ENCODE measurements at regions not wholly inside any gene's neighbourhood (a gene's known extent, or its start where the extent isn't known, plus 50 kb on each side); places are given as distances from the start of the nearest gene placed in this dataset.

DNA sequence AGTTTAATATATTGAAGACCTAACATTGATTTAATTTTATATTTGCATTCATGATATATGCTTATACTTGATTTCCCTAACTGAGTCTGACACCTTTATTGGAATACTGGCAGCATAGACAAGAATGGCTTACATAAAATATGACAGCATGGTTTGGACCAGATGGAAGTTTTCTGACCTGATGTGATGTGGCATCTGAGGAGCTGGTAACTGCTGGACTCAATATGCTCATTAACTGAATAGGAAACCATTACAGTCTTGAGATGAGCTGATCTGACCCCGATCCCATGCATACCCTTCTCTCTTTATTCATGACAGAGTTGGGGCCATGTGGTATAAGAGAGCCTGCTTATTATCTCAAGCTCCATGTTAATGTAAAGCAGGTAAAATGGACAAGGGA lies 604.8 kb upstream of the SEL1L start:
- Histone ChIP-seq H3K4me3 (no peak overlapping the region), H3K4me2 (no peak overlapping the region), H3K79me2 (no peaks in the 10 kb centered on the region), H3K36me3 (replicated peaks; ENCODE audit: insufficient read depth, low read depth) (no peaks in the 10 kb centered on the region), H3K27me3 (no peaks in the 10 kb centered on the region), H3K4me1 (ENCODE audit: insufficient read depth) (no peaks in the 10 kb centered on the region), H3K9me3 (ENCODE audit: low read depth) (no peaks in the 10 kb centered on the region), H4K20me1 (ENCODE audit: insufficient read depth, poor library complexity, severe bottlenecking) (no peaks in the 10 kb centered on the region), H3K27ac (no peak overlapping the region), H3K9me2 (replicated peaks; ENCODE audit: insufficient read depth) (no peaks in the 10 kb centered on the region), H2AFZ (no peak overlapping the region)
- no peak for DNase-seq (ENCODE audit: low spot score)
- 72% methylated on average over 1 of the region's 1 CpG for WGBS (ENCODE audit: low lambda C conversion rate, missing lambda C conversion rate)
- TF ChIP-seq EZH2 (IDR thresholded peaks at IDR 0.05; ENCODE audit: borderline replicate concordance) = no peak
- TF ChIP-seq, protein P1, sequence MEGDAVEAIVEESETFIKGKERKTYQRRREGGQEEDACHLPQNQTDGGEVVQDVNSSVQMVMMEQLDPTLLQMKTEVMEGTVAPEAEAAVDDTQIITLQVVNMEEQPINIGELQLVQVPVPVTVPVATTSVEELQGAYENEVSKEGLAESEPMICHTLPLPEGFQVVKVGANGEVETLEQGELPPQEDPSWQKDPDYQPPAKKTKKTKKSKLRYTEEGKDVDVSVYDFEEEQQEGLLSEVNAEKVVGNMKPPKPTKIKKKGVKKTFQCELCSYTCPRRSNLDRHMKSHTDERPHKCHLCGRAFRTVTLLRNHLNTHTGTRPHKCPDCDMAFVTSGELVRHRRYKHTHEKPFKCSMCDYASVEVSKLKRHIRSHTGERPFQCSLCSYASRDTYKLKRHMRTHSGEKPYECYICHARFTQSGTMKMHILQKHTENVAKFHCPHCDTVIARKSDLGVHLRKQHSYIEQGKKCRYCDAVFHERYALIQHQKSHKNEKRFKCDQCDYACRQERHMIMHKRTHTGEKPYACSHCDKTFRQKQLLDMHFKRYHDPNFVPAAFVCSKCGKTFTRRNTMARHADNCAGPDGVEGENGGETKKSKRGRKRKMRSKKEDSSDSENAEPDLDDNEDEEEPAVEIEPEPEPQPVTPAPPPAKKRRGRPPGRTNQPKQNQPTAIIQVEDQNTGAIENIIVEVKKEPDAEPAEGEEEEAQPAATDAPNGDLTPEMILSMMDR (IDR thresholded peaks at IDR 0.05; ENCODE audit: poor library complexity) = no peak
- TF ChIP-seq EZH2phosphoT487 (IDR thresholded peaks at IDR 0.05; ENCODE audit: low read depth, severe bottlenecking, unreplicated experiment) = no peak

DNA sequence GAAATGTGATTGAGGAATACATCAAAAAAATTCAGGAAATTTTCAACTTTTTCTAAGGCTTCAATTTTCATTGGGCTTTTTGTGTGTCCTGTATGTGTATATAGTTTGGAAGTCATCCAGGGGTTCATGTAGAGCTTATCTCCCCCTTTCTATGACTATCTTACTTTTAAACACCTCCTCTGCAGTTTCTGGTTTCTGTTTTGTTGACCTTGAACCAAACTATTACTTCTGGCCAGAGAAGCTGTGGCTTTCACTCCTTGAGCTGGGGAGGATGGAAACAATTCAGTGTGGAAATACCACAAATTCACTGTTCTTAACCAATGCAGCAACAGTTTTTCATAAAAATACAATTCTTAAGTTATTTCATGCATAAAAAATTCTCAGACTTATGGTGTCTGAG lies 613.2 kb upstream of the SEL1L start:
- Histone ChIP-seq H2AFZ (no peak overlapping the region), H3K27ac (no peak overlapping the region), H3K4me3 (no peak overlapping the region), H3K4me2 (no peak overlapping the region), H3K27me3 (no peaks in the 10 kb centered on the region), H3K9me2 (replicated peaks; ENCODE audit: insufficient read depth) (no peaks in the 10 kb centered on the region), H3K9me3 (ENCODE audit: low read depth) (no peaks in the 10 kb centered on the region), H3K36me3 (replicated peaks; ENCODE audit: insufficient read depth, low read depth) (no peaks in the 10 kb centered on the region), H3K79me2 (no peaks in the 10 kb centered on the region), H4K20me1 (ENCODE audit: insufficient read depth, poor library complexity, severe bottlenecking) (no peaks in the 10 kb centered on the region), H3K4me1 (ENCODE audit: insufficient read depth) (no peaks in the 10 kb centered on the region)
- DNase-seq (ENCODE audit: low spot score) = no peak
- TF ChIP-seq, protein P1 (IDR thresholded peaks at IDR 0.05; ENCODE audit: poor library complexity) = no peak
- TF ChIP-seq EZH2phosphoT487 (IDR thresholded peaks at IDR 0.05; ENCODE audit: low read depth, severe bottlenecking, unreplicated experiment) = no peak
- TF ChIP-seq EZH2 (IDR thresholded peaks at IDR 0.05; ENCODE audit: borderline replicate concordance) = no peak

DNA sequence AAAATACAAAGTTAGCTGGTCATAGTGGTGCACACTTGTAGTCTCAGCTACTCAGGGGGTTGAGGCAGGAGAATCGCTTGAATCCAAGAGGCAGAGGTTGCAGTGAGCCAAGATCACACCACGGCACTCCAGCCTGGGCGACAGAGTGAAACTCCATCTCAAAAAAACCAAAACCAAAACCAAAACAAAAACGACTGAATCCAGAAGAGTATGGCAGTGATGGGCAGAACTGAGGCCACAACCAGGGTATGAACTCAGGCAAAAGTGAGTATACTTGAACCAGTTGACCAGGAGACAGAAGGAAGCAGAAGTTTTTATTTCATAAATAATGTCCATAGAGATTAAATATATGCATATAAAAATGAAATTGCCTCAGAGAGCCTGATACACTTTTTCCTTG lies 620.0 kb upstream of the SEL1L start:
- no peaks in the 10 kb centered on the region for H3K9me2 ChIP-seq (replicated peaks; ENCODE audit: insufficient read depth)
- TF ChIP-seq EZH2 (IDR thresholded peaks at IDR 0.05; ENCODE audit: borderline replicate concordance) (no peak), EZH2phosphoT487 (IDR thresholded peaks at IDR 0.05; ENCODE audit: low read depth, severe bottlenecking, unreplicated experiment) (no peak)
- TF ChIP-seq, protein P1 (IDR thresholded peaks at IDR 0.05; ENCODE audit: poor library complexity) = no peak
- H3K79me2 ChIP-seq = no peaks in the 10 kb centered on the region
- no peak overlapping the region for H2AFZ ChIP-seq
- H3K27ac ChIP-seq = no peak overlapping the region
- H3K27me3 ChIP-seq = no peaks in the 10 kb centered on the region
- H3K36me3 ChIP-seq (replicated peaks; ENCODE audit: insufficient read depth, low read depth) = no peaks in the 10 kb centered on the region
- H3K4me2 ChIP-seq = no peak overlapping the region
- no peak overlapping the region for H3K4me3 ChIP-seq
- 94% methylated on average over 4 of the region's 4 CpGs for WGBS (ENCODE audit: low lambda C conversion rate, missing lambda C conversion rate)
- DNase-seq (ENCODE audit: low spot score) = no peak
- H3K9me3 ChIP-seq (ENCODE audit: low read depth) = no peaks in the 10 kb centered on the region
- no peaks in the 10 kb centered on the region for H3K4me1 ChIP-seq (ENCODE audit: insufficient read depth)
- no peaks in the 10 kb centered on the region for H4K20me1 ChIP-seq (ENCODE audit: insufficient read depth, poor library complexity, severe bottlenecking)

DNA sequence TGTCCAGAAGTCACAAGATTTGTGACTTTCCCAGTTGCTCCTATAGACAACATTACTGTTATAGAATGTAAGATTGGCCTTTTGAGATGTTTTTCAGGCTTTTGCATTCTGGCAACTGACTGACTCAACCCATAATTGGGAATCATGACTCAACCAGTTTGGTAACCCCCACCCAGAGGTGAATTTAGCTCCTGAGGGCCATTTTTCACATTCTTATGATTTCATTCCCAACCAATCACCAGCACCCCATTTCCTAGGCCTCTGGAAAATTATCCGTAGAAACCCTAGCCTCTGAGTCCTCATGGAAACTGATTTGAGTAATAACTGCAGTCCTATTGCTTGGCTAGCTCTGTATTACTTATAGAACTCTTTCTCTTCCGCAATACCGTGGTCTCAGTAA lies 626.0 kb upstream of the SEL1L start:
- no peak overlapping the region for H2AFZ ChIP-seq
- H4K20me1 ChIP-seq (ENCODE audit: insufficient read depth, poor library complexity, severe bottlenecking) = no peaks in the 10 kb centered on the region
- no peak for DNase-seq (ENCODE audit: low spot score)
- no peak overlapping the region for H3K4me3 ChIP-seq
- no peaks in the 10 kb centered on the region for H3K9me2 ChIP-seq (replicated peaks; ENCODE audit: insufficient read depth)
- no peaks in the 10 kb centered on the region for H3K27me3 ChIP-seq
- H3K4me1 ChIP-seq (ENCODE audit: insufficient read depth) = no peaks in the 10 kb centered on the region
- peaks cover 2% of the 10 kb centered on the region for H3K9me3 ChIP-seq (ENCODE audit: low read depth)
- no peaks in the 10 kb centered on the region for H3K36me3 ChIP-seq (replicated peaks; ENCODE audit: insufficient read depth, low read depth)
- 98% methylated on average over 3 of the region's 3 CpGs for WGBS (ENCODE audit: low lambda C conversion rate, missing lambda C conversion rate)
- H3K4me2 ChIP-seq = no peak overlapping the region
- H3K27ac ChIP-seq = no peak overlapping the region
- TF ChIP-seq, protein P1 (IDR thresholded peaks at IDR 0.05; ENCODE audit: poor library complexity) = no peak
- TF ChIP-seq EZH2phosphoT487 (IDR thresholded peaks at IDR 0.05; ENCODE audit: low read depth, severe bottlenecking, unreplicated experiment) (no peak), EZH2 (IDR thresholded peaks at IDR 0.05; ENCODE audit: borderline replicate concordance) (no peak)
- no peaks in the 10 kb centered on the region for H3K79me2 ChIP-seq
